Endothelial cell of umbilical vein (primary cell): ENCODE measurements at regions not wholly inside any gene's neighbourhood (a gene's known extent, or its start where the extent isn't known, plus 50 kb on each side); places are given as distances from the start of the nearest gene placed in this dataset.

ENCODE experiments used
- BruUV-seq: library from RNA; stranded (reverse); fragments of 400-500 nt; replicated peaks from 2 replicates; lab custom pipeline; 2021; lab: Mats Ljungman, UMichigan
- CTCF ChIA-PET: fragments of 300-600, 350-600 bp; sonication (Branson Sonifier 250); formaldehyde crosslinking; loops from one replicate; lab custom pipeline; 2021; ENCODE audit warnings: antibody characterized with exemption, inconsistent platforms; lab: Charles Lee
- POLR2A ChIA-PET: fragments of 300-600, 350-600 bp; sonication (Branson Sonifier 250); formaldehyde crosslinking; loops from one replicate; lab custom pipeline; 2021; ENCODE audit warnings: antibody characterized with exemption, inconsistent platforms; lab: Charles Lee
- DNase-seq: peaks from one replicate; pipeline ENCODE4 v3.0.0-alpha.2; 2011; ENCODE audit warnings: low read depth, low spot score
- FAIRE-seq: peaks from 2 replicates; lab custom pipeline; 2011; peaks lifted over from hg19 to GRCh38; lab: Jason Lieb, UNC
- H2AFZ ChIP-seq: 2 replicates; pipeline ENCODE4 v1.6.0; 2012; ENCODE audit warnings: low read depth, low read length, control low read depth, inconsistent platforms
- H3K27ac ChIP-seq: 2 replicates; pipeline ENCODE4 v1.5.1; 2011; ENCODE audit warnings: low read depth, mild to moderate bottlenecking, control low read depth, low read length, moderate library complexity; ENCODE audit not compliant: insufficient read depth
- H3K27me3 ChIP-seq, 2 experiments: 2 replicates each; pipeline versions ENCODE4 v1.6.0 to v1.6.1; 2011; ENCODE audit warnings: low read length in 2 of 2, mixed read lengths in 1 of 2; ENCODE audit not compliant: control insufficient read depth in 2 of 2, insufficient read depth in 2 of 2
- H3K36me3 ChIP-seq, 2 experiments: 2 replicates in 1 of 2; 3 replicates in 1 of 2; pipeline ENCODE4 v1.5.1; 2011; ENCODE audit warnings: low read length in 2 of 2, mild to moderate bottlenecking in 1 of 2, moderate library complexity in 1 of 2; ENCODE audit not compliant: control insufficient read depth in 2 of 2, insufficient read depth in 2 of 2; ENCODE audit errors: extremely low read depth in 1 of 2
- H3K4me1 ChIP-seq: 3 replicates; pipeline ENCODE4 v1.5.1; 2011; ENCODE audit warnings: mild to moderate bottlenecking, low read length; ENCODE audit not compliant: control insufficient read depth, insufficient read depth; ENCODE audit errors: extremely low read depth
- H3K4me2 ChIP-seq: 2 replicates; pipeline ENCODE4 v1.6.1; 2011; ENCODE audit warnings: low read length, control low read depth, mixed read lengths; ENCODE audit not compliant: insufficient read depth
- H3K4me3 ChIP-seq, 3 experiments: fragments of 200-600 bp in 1 of 3; sonication (generic), shearing (Covaris generic) in 1 of 3; replicated peaks in 1 of 3; 2 replicates each; pipeline ENCODE4 v1.5.1; 2011 to 2016; ENCODE audit warnings: control low read depth in 3 of 3, low read length in 3 of 3, mild to moderate bottlenecking in 2 of 3, inconsistent platforms in 1 of 3, low read depth in 1 of 3, moderate library complexity in 1 of 3; ENCODE audit not compliant: insufficient read depth in 1 of 3
- H3K79me2 ChIP-seq: 2 replicates; pipeline ENCODE4 v1.6.0; 2012; ENCODE audit warnings: low read length, inconsistent platforms; ENCODE audit not compliant: control insufficient read depth, insufficient read depth
- H3K9ac ChIP-seq: replicated peaks from 2 replicates; pipeline ENCODE3; 2011; ENCODE audit warnings: low read length, control low read depth; ENCODE audit not compliant: insufficient read depth; ENCODE audit errors: extremely low read depth
- H3K9me1 ChIP-seq: replicated peaks from 3 replicates; pipeline ENCODE4 v1.6.0; 2011; ENCODE audit warnings: mild to moderate bottlenecking, low read length; ENCODE audit not compliant: control insufficient read depth, insufficient read depth; ENCODE audit errors: extremely low read depth
- H3K9me3 ChIP-seq: replicated peaks from 2 replicates; pipeline ENCODE4 v1.5.1; 2012; ENCODE audit warnings: low read length, inconsistent platforms; ENCODE audit not compliant: control insufficient read depth, insufficient read depth
- H4K20me1 ChIP-seq: replicated peaks from 2 replicates; pipeline ENCODE3; 2011; ENCODE audit warnings: mild to moderate bottlenecking, low read length; ENCODE audit not compliant: control insufficient read depth, insufficient read depth; ENCODE audit errors: extremely low read depth
- FOS ChIP-seq: IDR thresholded peaks from 2 replicates; pipeline ENCODE4 v1.6.1; 2011; ENCODE audit warnings: mild to moderate bottlenecking, low read length, moderate library complexity, borderline replicate concordance; ENCODE audit not compliant: insufficient read depth
- GATA2 ChIP-seq: IDR thresholded peaks from 2 replicates; pipeline ENCODE4 v1.7.0; 2011; ENCODE audit warnings: low read depth, mild to moderate bottlenecking, moderate library complexity, mixed read lengths, low read length; ENCODE audit not compliant: insufficient read length, insufficient read depth
- MAX ChIP-seq: IDR thresholded peaks from 2 replicates; pipeline ENCODE4 v1.6.1; 2011; ENCODE audit not compliant: insufficient read depth, insufficient read length
- MYC ChIP-seq: IDR thresholded peaks from one replicate; pipeline ENCODE4 v1.6.1; 2011; ENCODE audit warnings: mild to moderate bottlenecking, low read depth, low read length
- POLR2A ChIP-seq: IDR thresholded peaks from 2 replicates; pipeline ENCODE4 v1.6.1; 2012; ENCODE audit warnings: low read depth, mild to moderate bottlenecking, control low read depth, low read length
- POLR2AphosphoS5 ChIP-seq: IDR thresholded peaks from 2 replicates; pipeline ENCODE4 v1.6.1; 2012; ENCODE audit warnings: low read depth, mild to moderate bottlenecking, control low read depth, low read length, moderate library complexity; ENCODE audit not compliant: insufficient read depth
- dilution Hi-C: fragments of 300-500 bp; cut with MboI; formaldehyde crosslinking; loops from one replicate; pipeline ENCODE4 v1.15.0; 2019; ENCODE audit warnings: low sequenced_read_pairs; ENCODE audit not compliant: extremely low pct_ligation_motif_present
- intact Hi-C: fragments of 100-400 bp; cut with micrococcal nuclease; formaldehyde crosslinking; loops from one replicate; pipeline ENCODE4 v1.10.0; 2022

- H3K9ac ChIP-seq, result no peak overlapping the region
- dilution Hi-C loops, result no loop called here
- H3K4me2 ChIP-seq, result no peak overlapping the region
- no peak overlapping the region for H3K27ac ChIP-seq
- H3K79me2 ChIP-seq, result no peaks in the 10 kb centered on the region
- H3K4me3 ChIP-seq, result no peak overlapping the region
- H3K9me3 ChIP-seq, result no peaks in the 10 kb centered on the region
- CTCF ChIA-PET, result no interaction called here
- TF ChIP-seq POLR2A (no peak), GATA2 (no peak), FOS (no peak), MYC (no peak), MAX (no peak), POLR2AphosphoS5 (no peak)
- H3K4me1 ChIP-seq, result no peaks in the 10 kb centered on the region
- FAIRE-seq (no peak), DNase-seq (no peak)
- BruUV-seq, result no TSS peak
- no peak overlapping the region for H2AFZ ChIP-seq
- intact Hi-C loops, result no loop called here
- no peaks in the 10 kb centered on the region for H4K20me1 ChIP-seq
- no peaks in the 10 kb centered on the region for H3K36me3 ChIP-seq
- no peaks in the 10 kb centered on the region for H3K9me1 ChIP-seq
- POLR2A ChIA-PET, result no interaction called here
- no peaks in the 10 kb centered on the region for H3K27me3 ChIP-seq
Observed at GRCh38 chr11:114787126-114787525, 108.8 kb downstream of the NXPE2 start.

- FAIRE-seq (no peak), DNase-seq (no peak)
- TF ChIP-seq POLR2AphosphoS5, result no peak
- ChIA-PET CTCF (no interaction called here), POLR2A (no interaction called here)
- Histone ChIP-seq H3K9me1 (no peaks in the 10 kb centered on the region), H3K27ac (no peak overlapping the region), H3K4me2 (no peak overlapping the region), H4K20me1 (no peaks in the 10 kb centered on the region), H3K79me2 (no peaks in the 10 kb centered on the region), H3K9me3 (no peaks in the 10 kb centered on the region), H3K4me1 (no peaks in the 10 kb centered on the region), H3K27me3 (peaks cover 0 to 3% of the 10 kb centered on the region in 2 experiments), H3K9ac (no peak overlapping the region), H3K4me3 (no peak overlapping the region), H3K36me3 (no peaks in the 10 kb centered on the region), H2AFZ (no peak overlapping the region)
- BruUV-seq, result no TSS peak
- dilution Hi-C loops, result no loop called here
- intact Hi-C loops, result no loop called here
Observed at GRCh38 chr11:114790910-114791309, 112.6 kb downstream of the NXPE2 start.
